Stimulated activated CD8-positive, alpha-beta memory T cell treated with anti-CD3 and anti-CD28 coated beads, Interleukin-2, amount 100 ng/mL, for 48 hours (primary cell): ENCODE measurements at regions not wholly inside any gene's neighbourhood (a gene's known extent, or its start where the extent isn't known, plus 50 kb on each side); places are given as distances from the start of the nearest gene placed in this dataset.
"Not testable (repeated sequence)": the region's sequence is repeated elsewhere in the genome, so short reads cannot be mapped to it uniquely, and the experiment has no call there.

Experiments
- DNase-seq, 2 donors: peaks; one replicate each; pipeline ENCODE4 v3.0.0-alpha.2; 2020; ENCODE audit warnings: low read depth in 2 of 2

DNA sequence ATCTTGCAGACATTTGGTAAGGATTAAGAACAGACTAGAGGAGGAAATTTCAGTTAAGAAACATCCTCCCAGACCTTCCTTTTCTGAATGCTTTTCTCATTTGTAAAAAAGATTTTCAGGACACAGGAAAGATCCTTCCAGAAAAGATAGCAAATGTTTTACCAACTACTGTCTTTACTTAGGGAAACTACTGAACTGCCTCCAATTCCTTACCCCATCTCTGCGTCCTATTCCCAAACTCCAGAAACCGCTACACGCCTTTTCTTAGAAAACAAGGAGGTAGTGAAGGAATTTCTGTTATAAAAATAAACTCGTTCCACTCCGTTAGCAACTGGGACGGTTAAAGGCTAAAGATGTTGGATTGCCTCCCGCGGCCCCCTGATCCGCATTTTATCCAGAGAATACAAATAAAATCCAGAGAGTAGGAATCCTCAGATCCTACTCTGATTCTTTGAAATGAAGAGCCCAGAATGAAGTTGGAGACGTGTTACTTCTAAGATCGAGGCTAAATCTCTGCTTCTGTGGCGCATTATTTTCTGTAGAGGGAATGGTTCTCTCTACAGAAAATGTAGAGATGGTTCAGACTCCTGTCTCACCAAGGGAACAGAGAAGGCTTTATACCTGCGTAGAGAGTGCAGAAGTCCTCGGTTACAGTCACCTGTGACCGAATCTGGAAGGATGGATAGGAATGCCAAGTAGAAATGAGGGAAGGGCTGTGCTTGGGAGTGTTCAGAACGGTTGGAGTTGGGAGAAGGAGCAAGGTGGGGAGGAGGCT is 133.0 kb downstream of the GPX5 start:
- DNase-seq = no peak

DNA sequence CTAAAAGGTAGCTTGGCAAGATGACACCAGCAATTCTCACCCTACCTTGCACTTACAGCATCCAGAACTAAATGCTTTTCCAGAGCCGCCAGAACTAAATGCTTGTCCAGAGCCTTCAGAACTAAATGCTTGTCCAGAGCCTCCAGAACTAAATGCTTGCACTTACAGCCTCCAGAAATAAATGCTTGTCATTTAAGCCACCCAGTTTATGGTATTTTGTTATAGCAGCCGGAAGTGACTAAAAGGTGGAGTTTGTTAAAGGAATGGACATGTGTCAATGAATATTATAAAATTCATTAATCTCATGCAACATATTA is 133.5 kb downstream of the GPX5 start:
- DNase-seq = no peak

DNA sequence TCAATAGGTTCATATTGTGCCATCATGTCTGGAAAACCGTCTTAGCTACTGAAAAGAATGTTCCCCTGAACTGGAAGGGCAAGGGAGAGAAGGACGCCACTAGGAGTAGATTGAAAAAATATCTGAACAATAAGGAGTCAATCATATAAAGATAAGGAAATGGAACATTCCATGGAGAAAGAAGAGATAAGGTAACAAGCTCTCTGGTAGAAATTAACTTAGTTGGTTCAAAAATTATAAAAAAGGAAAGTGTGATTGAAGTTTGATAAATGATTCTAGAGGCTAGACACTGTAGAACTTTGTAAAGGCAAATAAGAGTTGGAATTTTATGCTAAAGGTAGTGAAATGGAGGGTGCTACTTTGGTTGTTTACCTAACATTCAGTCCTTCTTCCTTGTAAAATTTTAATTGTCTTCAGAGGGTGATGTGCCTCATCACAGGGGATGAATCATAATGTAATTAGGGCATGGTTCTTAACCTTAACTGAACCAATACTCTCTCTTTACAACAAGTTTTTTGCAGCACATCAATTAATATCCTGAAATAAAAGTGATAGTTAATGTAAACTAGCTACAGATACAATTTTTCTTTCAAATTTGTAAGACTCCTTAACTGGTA is 135.5 kb downstream of the GPX5 start:
- no peak for DNase-seq

DNA sequence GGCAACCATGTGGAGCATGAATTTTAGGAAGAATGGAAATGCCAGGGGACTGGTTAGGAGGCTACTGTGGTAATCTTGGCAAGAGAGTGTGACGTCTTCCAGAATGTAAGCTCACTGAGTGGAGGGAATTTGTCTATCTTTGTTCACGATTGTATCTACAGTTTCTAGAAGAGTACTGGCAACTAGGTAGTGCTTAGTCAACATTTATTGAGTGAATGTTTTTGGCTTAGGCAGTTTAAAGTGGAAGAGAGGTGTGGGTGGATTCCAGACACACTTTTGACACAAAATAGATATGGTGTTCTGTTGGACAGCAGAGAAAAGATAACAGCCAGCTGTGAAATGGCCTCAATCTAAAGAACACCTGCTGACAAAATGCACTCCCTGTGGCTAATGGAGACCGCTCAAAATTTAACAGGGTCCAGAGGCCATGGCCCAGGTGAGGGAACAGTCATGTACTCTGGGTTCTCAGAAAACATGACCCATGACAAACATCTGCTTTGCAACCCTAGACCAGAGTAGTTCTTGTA is 139.3 kb downstream of the GPX5 start:
- no peak for DNase-seq

DNA sequence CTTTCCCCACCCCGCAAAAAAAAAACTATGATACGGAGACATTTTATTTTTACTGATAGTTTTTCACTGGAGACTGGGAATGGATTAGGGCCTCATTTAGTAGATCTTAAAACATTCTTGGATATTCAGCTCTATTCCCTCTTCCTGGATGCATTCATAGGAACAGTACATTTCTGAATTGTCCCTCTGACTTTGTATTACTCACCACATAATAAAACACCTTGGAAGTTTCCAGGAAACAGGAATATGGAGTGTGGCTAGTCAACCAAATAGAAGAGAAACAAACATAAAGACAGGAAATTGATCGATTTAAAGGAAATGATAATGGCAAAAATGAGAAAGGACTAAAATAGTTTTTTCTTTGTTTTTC is 147.7 kb downstream of the GPX5 start:
- DNase-seq = no peak

DNA sequence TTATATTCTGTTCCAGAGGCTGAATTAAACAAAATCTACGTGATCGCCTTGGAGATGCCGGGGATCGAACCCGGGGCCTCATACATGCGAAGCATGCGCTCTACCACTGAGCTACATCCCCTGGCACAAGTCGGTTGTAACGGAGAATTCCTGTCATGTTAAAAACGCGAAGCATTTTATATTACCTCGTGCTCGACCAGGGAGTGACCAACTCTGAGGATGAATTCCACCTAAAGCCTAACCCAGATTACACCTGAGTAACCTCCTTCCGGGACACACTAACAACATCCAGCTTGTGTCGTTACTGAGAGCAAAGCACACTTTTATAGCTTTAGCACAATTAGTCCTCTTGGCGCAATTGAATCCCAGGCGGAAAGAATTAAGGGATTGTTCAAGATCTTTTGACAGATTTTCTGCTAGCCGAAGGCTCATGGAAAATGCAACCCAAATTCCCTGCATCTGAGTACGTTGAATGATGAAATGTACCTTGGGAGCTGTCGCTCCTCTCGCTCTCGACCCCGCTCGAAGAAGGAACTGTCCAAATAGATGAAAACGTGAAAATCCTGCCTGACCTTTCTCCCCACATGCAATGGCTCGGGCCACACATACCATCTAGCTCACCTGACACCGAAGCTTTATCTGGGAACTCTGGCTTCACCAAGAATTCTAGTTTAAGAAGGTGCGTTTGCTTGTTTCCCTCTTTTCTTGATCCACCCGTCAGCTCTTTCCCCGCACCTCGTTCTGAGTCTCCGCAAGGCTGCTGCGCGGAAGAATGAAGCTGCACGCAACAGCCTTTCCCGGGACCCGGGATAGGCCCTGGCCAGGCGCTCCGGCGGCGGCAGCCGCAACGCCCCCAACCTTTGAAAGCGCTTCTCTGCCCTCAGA is 148.3 kb downstream of the GPX5 start:
- DNase-seq = peak; percentile 37 to 53

DNA sequence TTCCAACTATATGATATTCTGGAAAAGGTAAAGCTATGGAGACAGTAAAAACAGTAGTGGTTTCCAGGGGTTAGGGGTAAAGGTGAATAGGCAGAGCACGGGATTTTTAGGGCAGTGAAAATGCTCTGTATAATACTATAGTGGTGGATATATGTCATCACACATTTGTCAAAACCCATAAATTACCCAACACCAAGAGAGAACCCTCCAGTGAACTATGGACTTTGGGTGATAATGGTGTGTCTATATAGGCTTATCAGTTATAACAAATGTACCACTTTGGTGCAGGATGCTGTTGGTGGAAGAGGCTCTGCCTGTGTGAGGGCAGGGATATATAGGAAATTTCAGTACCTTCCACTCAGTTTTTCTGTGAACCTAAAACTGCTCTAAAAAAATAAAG is 149.9 kb downstream of the GPX5 start:
- no peak for DNase-seq

DNA sequence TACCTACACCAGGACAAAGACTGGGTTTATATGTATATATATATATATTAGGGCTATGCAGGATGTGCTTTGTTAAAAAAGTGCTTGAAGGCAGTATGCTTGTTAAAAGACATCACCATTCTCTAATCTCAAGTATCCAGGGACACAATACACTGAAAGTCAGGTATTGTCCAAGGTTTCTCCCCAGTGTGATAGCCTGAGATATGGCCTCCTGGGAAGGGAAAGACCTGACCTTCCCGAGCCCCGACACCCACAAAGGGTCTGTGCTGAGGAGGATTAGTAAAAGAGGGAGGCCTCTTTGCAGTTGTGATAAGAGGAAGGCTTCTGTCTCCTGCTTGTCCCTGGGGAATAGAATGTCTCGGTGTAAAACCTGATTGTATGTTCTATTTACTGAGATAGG is 156.9 kb downstream of the GPX5 start:
- no peak for DNase-seq

DNA sequence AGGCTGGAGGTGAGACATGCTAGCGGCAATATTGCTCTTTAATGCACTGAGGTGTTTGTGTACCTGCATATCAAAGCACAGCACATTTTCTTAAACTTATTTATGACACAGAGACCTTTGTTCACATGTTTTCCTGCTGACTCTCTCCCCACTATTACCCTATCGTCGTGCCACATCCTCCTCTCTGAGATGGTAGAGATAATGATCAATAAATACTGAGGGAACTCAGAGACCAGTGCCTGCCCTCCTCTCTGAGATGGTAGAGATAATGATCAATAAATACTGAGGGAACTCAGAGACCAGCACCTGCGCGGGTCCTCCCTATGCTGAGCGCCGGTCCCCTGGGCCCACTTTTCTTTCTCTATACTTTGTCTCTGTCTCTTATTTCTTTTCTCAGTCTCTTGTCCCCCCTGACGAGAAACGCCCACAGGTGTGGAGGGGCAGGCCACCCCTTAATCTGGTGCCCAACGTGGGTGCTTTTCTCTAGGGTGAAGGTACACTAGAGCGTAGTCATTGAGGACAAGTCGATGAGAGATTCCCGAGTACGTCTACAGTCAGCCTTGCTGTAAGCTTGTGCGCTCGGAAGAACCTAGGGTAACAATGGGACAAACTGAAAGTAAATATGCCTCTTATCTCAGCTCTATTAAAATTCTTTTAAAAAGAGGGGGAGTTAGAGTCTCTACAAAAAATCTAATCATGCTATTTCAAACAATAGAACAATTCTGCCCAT is 157.4 kb downstream of the GPX5 start:
- not testable (repeated sequence) for DNase-seq

DNA sequence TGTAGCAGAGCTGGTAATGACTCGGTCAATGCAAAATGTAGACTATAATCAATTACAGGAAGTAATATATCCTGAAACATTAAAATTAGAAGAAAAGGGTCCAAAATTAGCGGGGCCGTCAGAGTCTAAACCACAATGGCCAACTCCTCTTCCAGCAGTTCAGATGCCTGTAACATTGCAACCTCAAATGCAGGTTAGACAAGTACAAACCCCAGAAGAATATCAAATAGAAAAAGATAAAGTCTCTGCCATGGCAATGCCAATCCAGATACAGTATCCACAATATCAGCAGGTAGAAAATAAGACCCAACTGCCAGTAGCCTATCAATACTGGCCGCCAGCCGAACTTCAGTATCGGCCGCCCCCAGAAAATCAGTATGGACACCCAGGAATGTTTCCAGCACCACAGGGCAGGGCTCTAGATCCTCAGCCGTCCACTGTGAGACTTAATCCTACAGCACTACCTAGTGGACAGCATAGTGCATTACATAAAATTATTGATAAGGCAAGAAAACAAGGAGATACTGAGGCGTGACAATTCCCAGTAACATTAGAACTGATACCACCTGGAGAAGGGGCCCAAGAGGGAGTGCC is 158.4 kb downstream of the GPX5 start:
- no peak for DNase-seq

DNA sequence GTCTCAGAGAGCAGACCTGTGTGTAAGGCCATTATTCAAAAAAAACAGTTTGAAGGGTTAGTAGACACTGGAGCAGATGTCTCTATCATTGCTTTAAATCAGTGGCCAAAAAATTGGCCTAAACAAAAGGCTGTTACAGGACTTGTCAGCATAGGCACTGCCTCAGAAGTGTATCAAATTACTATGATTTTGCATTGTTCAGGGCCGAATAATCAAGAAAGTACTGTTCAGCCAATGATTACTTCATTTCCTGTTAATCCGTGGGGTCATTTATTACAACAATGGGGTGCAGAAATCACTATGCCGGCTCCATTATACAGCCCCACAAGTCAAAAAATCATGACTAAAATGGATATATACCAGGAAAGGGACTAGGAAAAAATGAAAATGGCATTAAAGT is 160.3 kb downstream of the GPX5 start:
- DNase-seq = not testable (repeated sequence)

DNA sequence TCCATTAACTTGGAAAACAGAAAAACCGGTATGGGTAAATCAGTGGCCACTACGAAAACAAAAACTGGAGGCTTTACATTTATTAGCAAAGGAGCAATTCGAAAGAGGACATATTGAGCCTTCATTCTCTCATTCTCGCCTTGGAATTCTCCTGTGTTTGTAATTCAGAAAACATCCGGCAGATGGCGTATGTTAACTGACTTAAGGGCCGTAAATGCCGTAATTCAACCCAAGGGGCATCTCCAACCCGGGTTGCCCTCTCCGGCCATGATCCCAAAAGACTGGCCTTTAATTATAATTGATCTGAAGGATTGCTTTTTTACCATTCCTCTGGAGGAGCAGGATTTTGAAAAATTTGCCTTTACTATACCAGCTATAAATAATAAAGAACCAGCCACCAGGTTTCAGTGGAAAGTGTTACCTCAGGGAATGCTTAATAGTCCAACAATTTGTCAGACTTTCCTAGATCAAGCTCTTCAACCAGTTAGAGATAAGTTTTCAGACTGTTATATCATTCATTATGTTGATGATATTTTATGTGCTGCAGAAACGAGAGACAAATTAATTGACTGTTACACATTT is 160.9 kb downstream of the GPX5 start:
- not testable (repeated sequence) for DNase-seq

DNA sequence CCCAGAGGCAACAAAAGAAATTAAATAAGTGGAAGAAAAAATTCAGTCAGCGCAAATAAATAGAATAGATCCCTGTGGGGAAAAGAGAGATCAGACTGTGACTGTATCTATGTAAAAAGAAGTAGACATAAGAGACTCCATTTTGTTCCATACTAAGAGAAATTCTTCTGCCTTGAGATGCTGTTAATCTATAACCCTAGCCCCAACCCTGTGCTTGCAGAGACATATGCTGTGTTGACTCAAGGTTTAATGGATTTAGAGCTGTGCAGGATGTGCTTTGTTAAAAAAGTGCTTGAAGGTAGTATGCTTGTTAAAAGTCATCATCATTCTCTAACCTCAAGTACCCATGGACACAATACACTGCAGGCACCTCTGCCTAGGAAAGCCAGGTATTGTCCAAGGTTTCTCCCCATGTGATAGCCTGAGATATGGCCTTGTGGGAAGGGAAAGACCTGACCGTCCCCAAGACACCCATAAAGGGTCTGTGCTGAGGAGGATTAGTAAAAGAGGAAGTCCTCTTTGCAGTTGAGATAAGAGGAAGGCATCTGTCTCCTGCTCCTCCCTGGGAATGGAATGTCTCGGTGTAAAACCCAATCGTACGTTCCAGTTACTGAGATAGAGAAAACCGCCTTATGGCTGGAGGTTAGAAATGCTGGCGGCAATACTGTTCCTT is 161.8 kb downstream of the GPX5 start:
- not testable (repeated sequence) for DNase-seq

DNA sequence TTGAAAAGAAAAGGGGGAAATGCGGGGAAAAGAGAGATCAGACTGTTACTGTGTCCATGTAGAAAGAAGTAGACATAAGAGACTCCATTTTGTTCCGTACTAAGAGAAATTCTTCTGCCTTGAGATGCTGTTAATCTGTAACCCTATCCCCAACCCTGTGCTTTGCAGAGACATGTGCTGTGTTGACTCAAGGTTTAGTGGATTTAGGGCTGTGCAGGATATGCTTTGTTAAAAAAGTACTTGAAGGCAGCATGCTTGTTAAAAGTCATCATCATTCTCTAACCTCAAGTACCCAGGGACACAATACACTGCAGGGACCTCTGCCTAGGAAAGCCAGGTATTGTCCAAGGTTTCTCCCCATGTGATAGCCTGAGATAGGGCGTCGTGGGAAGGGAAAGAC is 166.3 kb downstream of the GPX5 start:
- DNase-seq = not testable (repeated sequence)

DNA sequence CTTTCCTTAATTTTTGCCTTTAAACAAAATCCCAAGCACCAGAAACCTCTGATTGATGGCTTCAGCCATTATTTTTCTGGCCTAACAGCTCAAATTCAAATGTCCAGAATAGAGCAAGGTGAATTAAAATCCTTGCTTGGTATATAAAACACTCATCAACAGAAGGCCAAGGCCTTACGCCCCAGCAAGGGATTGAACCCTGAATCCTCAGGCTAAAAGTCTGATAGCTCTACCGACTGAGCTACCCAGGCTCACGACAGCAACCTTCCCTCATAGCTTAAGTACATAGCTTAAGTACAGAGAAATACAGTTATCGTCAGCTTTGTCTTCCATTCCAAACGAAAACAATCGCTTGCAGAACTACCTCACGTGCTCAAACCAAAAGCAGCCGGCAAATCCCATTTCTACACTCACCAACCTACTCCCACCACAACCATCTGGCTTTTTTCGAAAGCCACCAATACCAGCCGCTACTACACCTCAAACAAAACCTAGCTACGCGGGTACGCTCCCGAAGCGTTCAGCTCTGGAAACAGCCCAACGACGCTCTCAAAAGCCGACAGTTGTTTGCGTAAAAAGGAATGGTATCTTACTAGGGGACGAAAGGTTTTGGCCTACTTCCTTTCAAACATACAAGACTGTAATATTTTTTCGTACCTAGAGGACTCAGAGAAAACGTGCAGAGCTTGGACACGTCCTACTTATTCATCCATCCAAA is 167.5 kb downstream of the GPX5 start:
- DNase-seq = no peak

DNA sequence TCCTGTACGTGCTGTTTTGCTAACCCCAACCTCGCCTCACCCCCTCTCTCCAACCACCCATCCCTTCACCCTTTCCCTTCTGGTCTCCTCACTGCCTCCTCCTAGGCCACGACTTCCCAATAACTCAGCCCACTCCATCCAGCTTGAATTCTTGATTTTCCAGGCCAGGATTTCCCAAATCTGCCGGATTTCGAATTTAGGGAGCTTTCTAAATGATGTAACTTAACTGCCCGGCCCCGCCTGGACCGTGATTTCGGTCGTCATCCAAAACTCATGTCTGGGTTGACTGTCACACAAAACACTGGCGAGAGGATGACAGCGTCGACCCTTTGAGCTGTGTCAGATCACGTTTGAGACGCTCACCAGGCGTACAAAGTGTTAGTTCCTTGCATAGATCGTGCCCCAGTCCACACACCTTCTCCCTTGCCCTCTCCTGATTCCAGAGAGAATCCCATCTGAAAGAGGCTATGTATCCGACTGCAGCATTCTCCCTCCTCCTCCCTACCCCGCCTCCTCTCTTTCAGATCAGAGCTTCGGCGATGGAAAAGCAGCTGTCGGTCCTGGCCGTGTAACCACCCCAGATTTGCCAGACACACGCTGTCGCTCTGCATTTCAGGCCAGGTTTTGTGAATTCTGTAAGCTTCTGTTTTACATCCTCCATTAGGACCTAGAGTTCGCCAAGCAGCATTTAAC is 168.2 kb downstream of the GPX5 start:
- no peak for DNase-seq

DNA sequence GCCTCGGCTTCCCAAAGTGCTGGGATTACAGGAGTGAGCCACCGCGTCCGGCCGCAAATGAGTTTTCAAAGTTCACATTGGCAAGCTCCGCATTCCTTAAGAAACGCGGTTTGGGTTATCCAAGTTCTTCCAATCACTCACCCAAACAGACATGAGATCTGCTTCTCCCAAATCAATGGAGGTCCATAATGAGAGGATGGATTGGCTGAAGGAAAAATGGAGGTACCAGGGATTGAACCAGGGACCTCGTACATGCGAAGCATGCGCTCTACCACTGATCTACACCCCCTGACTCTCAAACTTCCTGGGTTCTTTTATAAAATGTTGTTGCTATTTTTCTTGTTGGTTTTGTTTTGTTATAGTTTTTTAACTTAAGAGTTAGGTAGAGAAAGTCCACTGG is 170.0 kb downstream of the GPX5 start:
- DNase-seq = no peak

DNA sequence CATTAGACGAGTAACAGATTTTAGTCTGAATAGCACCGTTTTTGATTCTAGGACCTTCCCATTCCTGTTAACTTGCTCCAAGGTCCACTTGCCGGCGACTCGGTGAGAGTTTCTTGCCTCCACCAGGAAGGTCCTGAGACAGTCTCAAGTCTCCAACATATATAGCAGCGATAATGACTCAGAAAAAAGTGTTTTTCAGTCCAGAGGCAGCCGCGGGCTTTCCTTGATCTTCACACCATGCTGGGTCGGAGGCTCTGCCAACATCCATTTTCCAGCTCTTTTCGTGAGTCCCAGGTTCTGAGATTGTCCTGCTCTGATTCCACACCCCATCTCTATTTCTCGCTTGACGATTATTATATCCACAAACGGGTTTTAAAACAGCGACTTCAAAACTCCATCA is 170.5 kb downstream of the GPX5 start:
- no peak for DNase-seq

DNA sequence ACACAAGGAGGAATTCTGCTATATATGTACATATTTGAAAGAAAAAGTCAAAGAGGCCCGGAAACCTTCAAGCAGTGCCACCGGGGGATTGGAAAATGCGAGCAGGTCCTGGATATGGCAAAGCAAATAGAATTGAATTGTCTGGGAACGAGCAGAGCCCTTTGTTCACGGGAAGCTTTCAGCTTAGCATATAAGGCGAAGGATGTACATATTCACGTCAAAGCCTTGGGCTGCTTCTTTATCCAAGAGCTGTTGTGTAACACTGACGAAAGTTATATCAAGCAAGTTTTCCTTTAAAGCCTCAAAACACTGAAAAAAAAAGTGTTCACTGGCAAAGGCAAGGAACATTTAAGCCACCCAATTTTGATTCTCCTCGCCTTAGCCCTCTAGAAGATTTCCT is 171.0 kb downstream of the GPX5 start:
- DNase-seq = no peak
